HG03521 (cell line): ENCODE measurements at regions not wholly inside any gene's neighbourhood (a gene's known extent, or its start where the extent isn't known, plus 50 kb on each side); places are given as distances from the start of the nearest gene placed in this dataset.

ENCODE experiments used
- ATAC-seq: cut with Tn5 transposase; IDR thresholded peaks from one replicate; pipeline ENCODE4 v1.9.1; 2021; ENCODE audit warnings: mild to moderate bottlenecking, moderate library complexity; ENCODE audit not compliant: unreplicated experiment

DNA sequence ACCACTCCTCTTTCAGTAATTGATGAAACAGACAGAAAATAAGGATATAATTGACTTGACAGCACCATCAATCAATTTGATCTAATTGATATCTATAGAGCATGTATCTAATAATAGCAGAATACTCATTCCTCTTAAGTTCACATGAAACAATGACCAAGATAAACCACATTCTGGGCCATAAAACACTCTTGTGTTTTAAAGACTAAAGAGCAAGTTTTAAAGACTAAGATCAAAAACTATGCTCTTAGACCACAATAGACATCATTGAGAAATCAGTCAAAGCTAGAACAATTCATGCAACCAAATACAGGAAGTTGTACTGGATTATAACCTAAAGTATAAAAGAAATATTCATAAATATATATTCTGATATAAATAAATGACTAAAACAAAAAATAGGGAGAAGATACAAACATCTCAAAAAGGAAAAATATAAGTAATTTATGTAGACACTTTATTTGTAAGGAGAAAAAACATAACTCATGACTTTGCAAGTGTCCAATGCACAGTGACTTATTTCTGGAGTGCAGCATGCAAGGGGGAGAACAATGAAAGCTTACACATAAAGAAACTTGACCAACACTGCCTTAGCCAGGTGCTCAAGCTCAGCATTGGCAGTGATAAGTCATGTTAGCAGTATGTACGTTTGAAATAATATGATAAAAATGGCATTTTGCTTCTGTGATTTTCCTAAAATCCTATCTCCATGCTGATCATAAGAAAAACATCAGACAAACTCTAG, 312.7 kb upstream of the IGFBP3 start:
- ATAC-seq: no peak

DNA sequence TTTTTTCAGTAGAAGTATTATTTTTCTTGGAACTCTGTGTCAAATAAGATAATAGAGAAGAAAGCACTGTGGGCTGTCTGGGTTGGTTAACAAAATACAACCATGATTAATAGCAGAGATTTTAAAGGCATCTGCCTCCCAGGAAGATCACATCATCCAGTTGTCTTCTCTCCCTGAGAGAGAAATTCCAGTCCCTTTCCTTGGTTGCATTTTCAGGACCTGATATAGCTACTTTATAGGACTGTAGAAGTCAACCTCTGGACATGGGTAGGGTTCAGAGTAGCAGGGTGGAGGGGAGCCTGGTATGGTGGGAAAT, 309.9 kb upstream of the IGFBP3 start:
- no peak for ATAC-seq

DNA sequence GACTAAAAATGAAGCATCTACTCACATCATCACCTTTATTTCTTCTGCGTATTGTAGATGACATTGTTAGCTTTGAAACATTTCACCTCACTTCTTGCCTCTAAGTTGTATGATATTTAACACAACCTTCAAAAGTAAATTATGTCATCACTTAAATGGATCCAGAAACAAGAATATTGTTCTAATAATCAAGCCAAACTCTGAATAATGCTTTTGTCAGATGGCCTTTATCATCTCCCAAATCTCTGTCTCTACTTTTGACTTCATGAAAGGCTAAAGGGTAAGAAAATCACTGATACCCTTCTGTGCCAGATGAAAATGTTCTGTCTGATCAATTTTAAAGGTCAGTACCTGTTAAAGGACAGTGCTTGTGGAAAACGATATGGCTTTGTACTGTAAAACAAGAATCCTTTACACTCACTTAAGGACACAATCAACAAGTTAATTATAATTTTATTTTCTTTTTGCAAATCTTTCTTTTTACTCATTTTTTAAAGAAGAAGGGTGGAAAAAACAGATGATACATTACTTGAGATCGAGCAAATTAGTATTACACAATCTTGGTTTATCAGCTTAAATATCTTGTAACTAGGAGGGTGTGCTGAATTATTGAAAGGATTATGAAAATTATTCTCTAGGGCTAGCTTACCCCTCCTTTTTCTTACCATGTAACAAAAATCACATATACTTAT, 309.4 kb upstream of the IGFBP3 start:
- no peak for ATAC-seq

DNA sequence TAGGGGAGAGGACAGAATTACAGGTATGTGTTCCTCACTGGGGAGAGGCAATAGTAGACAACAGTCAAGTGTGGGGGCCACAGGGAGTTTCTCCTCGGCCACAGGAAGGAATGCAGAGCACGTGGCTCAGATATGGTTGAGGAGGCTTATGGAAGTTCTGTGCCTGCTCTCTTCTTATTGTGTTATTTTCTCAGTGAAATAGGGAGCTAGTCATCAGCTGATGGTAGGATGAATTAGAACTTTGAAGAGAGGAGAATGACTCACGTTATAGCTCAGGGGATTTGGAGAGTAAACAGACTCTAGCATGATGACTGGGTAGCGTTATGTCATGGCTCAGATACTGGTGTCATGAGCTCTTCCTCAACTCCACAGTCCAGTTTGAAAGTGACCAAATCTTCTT, 308.3 kb upstream of the IGFBP3 start:
- ATAC-seq: no peak

DNA sequence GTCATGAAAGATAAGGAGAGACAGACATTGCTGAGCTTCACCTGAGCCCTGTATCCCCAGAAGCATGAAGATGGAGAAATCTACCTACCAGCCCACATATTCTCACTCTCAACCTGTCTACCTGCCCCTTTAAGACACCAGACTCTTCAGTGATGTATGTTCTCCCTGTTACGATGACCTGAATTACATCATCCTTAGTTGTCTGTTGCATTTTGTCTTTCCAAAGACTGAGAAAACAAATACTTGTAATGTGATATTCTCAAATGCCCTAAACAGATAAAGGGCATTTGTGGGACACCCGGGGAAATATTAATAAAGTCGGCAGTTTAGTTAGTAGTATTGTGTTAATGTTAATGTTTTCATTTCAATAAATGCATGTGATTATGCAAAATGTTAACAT, 305.8 kb upstream of the IGFBP3 start:
- no peak for ATAC-seq

DNA sequence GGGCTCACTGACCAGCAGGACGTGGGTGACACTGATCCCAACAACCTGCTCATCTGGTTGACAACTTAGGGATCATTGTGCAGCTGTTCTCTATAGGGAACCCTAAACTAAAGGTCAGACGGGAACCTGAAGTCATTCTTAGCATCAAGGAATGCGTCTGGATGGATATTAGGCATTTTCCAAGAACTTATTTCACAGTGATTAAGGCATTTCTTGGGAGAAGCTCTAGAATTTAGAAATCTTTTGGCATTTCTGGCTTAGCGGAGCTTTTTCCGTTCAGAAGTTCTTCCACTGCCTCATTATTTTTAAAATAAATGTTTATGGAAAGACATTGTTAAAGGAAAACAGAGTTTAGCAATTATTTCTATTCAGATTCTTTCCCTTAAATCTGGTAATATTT, 303.3 kb upstream of the IGFBP3 start:
- ATAC-seq: no peak

DNA sequence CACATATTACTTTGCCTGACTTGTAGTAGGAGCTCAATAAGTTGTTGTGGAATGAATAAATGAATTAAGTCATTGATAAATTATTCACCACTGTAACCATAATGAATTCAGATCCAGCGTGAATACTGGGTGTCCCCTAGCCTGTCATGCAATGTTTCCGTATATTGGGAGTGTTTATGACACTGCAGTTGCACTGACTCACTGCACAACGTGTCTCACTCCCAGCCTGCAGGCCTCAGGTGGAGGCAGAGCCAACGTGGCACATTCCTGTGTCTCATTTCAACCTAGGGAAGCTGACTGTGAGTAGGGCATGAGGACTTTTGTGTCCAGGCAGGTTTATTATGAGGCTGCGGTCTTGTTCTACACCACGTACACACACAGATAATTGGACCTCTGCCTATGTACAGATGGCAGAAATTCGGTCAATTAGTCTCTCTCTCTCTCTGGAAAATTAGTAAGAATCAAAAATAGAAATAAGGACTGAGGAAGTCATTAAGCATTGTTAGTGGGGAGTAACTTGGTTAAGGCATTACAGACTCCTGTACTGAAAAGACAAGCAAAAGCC, 299.1 kb upstream of the IGFBP3 start:
- ATAC-seq: no peak

DNA sequence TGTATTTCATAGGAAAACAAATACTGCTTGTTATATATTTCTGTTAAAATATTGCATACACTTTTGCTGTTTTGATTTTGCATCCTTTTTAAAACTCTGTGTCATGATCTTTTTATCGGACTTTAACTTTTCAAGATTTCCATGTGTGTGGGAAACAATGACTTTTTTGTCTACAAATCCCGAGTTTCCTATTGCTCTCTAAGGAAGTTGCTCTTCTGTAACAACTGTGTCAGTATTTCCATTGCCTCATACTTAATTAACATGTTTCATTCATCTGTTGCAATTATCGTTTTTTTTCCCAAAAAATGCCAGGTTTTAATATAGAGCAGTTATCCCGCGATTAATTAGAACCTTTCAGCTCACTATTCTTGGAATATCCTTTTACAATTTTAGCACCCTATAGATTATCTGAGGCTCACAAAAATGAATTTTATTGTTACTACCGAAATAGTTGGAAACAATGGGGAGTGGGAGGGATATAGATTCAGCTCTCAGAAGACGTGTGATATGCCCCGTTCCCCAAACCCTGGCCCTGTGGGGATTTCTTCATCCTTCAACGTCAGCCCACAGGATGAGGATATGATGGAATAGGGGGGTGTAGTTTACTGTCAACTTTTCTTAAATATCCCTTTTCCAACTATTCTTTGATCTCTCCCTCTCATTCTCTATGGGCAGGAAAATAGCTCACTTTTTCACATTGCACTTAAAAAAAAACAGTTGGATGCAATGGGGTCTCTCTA, 297.6 kb upstream of the IGFBP3 start:
- ATAC-seq: no peak

DNA sequence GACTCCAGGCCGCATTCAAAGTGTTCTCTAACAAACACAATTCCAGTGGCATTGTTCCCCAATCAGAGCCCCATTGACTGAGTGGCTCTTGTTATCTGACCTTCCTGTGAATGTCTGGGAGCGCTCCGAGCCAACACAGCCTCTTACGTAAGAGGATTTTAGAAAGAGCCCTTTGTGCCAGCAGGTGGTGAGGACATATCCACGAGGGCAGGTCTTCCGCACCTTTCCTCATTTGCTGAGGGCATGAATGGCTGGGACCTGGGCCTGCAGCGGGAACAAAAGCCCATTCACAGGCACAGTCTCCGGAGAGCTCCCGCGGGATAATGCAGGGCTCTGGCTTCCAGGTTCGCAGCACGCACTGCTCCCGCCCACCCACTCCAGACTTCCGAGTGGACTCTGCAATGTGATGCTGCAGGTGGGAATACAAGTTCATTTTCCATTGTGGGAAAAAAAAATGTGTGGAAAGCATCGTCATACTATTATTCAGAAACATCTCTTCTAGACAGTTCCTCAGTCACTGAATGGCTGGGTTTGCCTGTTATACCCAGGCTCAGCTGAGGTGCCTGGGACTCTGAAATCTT, 295.0 kb upstream of the IGFBP3 start:
- no peak for ATAC-seq

DNA sequence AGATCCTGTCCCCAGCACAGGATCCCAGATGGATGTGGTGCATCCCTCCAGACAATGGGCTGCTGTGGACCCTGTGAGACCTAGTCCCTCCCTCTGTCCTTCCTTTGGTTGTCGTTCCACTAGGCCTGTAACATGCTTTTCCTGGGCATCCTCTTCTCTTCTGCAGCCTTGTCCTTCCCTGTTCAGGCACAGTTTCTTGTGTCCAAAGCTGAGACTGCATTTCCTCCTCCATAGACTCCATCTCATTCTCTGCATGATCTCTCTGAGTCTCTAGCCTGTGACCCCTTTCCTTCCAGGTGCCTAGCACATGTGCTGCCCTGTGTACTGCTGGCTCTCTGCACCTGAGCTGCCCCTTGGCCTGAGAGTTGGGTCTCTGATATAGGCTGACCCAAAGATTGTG, 293.5 kb upstream of the IGFBP3 start:
- ATAC-seq: no peak

DNA sequence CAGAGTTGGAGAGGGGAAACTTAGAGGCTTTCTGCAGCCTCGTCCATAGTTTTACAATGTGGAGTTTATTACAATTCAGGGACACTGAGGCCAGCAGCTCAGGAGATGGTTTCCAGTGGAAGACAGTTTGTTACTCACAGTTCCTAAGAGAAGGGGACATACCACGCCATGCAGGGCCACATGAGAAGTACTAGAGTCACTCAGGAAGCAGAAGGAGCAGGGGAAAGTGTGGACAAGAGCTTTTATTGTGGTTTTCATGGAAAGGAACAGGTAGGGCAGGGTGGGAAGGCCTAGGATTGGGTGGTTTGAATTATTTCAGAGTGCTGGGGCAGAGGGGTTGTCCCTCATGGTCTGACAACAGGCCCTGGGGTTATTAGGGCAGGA, 292.1 kb upstream of the IGFBP3 start:
- no peak for ATAC-seq

DNA sequence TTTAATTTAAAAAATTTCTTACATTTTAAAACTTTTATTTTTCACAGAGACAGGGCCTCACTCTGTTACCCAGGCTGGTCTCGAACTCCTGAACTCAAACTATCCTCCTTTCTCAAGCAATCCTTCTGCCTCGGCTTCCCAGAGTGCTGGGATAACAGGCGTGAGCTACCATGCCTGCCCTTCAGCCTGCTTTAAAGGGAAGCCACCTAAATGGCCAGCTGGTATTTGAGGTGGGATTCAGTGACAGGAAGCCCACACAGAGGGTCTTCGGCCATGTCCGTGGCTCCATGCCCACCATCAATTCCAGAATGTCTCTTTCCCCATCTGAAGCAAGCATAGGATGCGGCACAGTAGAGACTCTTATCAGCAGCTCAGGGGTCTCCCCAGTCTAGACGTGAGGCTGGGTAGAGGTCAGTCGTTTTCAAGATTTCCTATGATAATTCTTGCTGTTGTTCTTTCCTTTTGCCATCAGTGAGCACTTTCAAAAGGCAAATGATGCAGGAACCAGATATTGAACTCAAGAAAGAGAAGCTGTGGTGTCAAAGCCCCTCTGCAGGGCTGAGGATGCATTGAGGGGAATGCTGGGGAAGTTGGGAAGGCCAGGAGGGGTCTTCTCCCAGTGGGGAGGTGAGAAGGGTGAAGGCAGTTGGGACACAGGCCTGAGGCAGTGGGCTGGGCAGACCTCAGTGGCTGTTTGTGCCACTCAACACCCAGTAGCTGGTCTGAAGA, 291.5 kb upstream of the IGFBP3 start:
- no peak for ATAC-seq

DNA sequence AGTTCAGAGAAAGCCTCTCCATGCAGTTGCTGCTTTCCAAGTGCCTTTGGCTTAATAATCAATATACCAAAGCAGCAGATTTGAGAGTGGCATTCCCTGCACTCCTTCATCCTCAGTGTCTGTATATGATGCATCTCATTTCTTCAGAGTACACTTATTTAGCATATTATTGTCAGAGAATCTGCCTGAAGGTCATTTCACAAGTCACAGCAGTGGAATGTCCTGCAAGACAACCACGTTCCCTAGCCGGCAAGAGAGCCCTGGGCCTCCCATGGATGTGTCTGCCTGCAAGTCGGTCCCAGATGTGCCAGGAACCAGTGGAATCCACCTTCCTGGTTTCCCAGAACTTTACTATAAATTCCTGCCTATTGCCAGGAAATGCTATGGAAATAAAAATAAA, 289.4 kb upstream of the IGFBP3 start:
- no peak for ATAC-seq

DNA sequence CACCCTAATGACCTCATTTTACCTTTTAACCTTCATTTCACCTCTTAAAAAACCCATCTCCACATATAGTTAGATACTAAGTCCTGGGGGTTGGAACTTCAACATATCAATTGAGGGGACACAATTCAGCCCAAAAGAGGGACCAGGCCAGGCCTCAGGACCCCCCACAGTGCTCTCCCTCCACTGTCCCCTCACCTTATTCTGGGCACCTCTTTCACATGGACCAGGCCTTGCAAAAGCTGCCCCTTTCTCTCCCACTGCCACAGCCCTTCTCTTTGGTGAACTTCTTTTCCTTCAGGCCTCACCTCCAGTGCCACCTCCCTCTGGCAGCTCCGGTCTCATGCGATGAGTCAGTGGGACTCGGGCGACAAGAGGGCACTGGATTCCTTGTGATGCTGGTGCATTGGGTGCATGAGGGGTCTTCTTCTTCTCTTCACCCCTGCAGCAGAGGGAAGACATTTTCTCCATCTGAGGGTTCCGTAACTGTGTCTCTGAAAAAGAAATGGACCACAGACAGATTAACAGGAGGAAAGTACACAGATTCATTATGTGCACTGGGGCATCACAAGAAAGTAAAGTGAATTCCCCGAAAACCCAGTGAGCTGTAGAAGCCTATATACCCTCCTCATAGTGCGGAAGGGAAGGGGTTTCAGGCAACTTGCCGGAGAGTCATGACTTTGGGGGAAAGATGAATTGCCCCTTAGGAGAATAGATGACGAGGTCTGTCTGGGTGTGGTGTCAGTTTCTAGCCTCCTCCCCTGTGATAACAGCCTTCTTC, 288.7 kb upstream of the IGFBP3 start:
- ATAC-seq: no peak

DNA sequence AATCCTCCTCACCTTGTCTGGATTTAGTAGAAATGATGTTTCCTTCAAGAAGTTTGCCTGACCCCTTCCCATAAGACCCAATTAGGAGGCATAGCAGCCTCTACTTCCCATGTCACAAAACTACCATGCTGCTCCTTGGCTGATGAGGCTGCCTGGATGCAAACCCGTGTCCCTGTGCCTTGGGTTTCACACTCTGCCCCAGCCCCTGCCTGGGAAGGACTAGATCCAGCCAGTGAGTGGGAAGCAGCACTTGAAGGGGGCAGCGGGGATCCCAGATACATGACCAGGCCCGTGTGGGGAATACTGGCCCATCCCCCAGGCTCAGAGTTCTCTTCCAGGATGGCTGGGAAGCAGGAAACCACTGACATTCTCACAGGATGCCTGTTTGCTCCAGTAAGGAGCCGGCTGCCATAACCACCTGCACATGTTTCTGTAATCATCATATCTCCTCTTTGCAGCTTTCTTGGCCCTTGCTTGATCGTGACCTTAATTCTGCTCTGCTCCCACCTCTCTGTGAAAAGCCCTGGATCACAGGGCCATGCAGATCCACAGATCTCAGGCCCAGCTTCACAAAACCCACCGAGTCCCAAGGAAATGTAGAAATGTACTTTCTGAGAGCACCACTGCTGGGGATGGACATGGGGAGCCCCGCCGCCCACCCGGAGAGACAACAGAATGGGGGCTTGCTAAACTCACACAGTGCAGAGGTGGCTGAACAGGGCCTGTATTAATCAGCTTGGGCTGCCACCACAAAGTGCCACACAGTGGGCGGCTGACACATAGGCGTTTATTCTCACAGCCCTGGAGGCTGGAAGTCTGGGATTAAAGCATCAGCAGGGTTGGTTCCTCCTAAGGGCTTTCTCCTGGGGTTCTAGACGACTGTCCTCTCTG, 287.8 kb upstream of the IGFBP3 start:
- ATAC-seq: no peak

DNA sequence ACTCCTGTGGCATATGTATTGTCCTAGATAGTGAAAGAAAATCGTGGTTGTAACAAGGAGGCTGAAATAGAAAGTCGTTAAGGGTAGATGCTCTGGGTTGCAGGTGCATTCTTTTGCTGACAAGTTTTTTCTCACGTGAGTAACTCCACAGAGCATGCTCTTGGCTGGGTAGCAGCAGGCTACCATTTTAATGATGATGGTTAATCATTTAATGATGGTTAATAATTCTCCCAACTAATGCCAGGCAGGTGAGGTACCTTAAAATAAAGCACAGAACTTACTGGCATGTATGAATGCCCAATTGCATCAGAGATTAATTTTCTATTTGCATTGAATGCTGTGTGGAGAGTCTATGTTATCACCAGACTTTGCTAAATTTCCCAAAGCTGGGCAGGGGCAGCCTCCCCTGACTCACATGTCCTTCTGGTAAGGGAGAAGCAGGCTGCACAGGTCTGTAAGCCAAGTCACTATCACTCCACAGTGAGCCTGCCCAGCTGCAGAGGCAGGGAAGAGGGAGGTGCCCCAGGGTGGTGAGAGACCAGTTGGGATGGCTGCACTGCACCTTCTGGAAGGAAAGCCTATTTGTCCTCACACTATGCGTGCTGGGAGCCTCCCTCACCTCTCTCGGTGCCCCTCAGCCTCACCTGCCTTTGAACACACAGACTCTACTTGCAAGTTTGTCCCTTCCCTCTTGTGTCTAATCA, 287.0 kb upstream of the IGFBP3 start:
- ATAC-seq: no peak

DNA sequence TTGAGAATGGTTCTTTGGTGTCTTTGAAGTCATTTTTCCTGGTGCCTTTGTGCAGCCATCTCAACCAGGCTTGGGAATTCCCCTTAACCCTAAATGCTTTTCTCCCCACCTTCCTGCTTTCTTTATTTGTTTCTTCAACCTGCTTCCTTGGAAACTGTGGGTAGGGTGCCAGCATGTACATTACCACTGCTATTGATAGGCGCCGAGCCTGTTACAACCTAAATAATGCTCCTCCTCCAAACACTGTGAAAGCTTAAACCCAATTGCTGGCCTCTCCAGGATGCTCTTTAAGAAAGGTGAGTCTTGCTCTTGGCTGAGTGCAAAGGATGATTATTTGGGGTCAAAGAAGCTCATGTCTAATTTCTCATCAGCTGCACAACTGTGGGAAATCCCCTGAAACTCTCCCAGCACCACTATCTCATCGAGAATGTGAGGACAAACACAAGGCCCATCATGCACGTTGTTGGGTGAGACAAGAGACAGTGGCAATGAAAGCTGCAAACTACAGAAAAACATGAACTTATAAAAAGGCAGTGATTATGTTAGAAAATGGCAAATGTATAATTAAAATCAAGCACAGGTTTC, 285.5 kb upstream of the IGFBP3 start:
- ATAC-seq: no peak

DNA sequence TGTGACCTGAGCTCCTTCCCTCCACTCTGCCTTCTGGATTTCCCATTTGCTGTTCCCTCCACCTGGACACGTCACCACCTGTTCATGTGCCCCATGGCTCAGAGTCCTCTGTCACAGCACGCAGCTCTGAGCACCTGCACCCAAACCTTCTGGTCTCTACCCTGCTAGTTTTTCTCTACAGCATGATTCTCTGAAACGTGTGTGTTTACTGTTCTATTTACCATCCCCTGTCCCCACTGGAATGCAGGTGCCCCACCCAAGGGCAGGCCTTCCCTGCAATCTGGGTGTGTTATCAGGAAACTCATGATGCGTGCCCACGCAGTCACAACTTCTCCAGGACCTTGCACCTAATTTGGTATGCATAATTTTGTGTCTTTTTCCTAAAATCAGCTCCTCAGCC, 284.4 kb upstream of the IGFBP3 start:
- ATAC-seq: no peak
